ENCODE measurements at regions not wholly inside any gene's neighbourhood (a gene's known extent, or its start where the extent isn't known, plus 50 kb on each side); places are given as distances from the start of the nearest gene placed in this dataset.

DNA sequence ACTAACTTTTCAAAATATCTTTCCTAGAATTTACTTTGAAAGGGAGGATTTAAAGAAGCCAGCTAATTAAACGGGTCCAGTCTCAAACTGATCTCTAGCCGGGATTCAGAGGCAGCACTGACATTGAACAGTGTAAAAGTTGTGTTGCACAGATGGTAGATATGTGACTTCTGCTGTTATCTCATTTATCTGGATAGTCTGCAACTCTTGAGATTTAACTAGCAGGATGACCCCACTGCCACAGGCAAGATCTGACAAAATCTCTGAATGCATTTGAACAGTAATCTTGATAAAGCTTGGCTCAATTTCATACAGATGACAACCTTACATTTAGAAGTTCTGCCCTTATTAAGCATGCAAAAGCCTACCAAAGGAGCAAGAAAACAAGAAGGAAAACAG, 138.0 kb upstream of the CPNE8 start:
- TF ChIP-seq TAF1 (IDR thresholded peaks at IDR 0.05; ENCODE audit: low read depth, low read length) (no peak), POLR2A (IDR thresholded peaks at IDR 0.05; ENCODE audit: low read depth, low read length) (no peak), POLR2AphosphoS5 (IDR thresholded peaks at IDR 0.05; ENCODE audit: low read depth, low read length) (no peak)
